ENCODE measurements at regions not wholly inside any gene's neighbourhood (a gene's known extent, or its start where the extent isn't known, plus 50 kb on each side); places are given as distances from the start of the nearest gene placed in this dataset.

- DNase-seq (ENCODE audit: low read depth) = no peak
Measured at GRCh38 chr18:56545464-56545863, 92.9 kb downstream of the TXNL1 start.

GRCh38 chr18:56542476-56542875 is 95.9 kb downstream of the TXNL1 start:
- DNase-seq (ENCODE audit: low read depth) = no peak

GRCh38 chr18:56541793-56542192 is 96.6 kb downstream of the TXNL1 start:
- DNase-seq (ENCODE audit: low read depth) = no peak

- no peak for DNase-seq (ENCODE audit: low read depth)
Measured at GRCh38 chr18:56541340-56541739, 97.1 kb downstream of the TXNL1 start.

- no peak for DNase-seq (ENCODE audit: low read depth)
Measured at GRCh38 chr18:56538746-56539145, 99.6 kb downstream of the TXNL1 start.

- DNase-seq (ENCODE audit: low read depth) = peak; percentile 18
Measured at GRCh38 chr18:56532176-56532840, 106.1 kb downstream of the TXNL1 start.

GRCh38 chr18:56522816-56523215 is 115.6 kb downstream of the TXNL1 start:
- no peak for DNase-seq (ENCODE audit: low read depth)

- DNase-seq (ENCODE audit: low read depth) = no peak
Measured at GRCh38 chr18:56521263-56521662, 117.1 kb downstream of the TXNL1 start.

GRCh38 chr18:56517761-56518160 is 120.6 kb downstream of the TXNL1 start:
- no peak for DNase-seq (ENCODE audit: low read depth)

- no peak for DNase-seq (ENCODE audit: low read depth)
Measured at GRCh38 chr18:56517196-56517595, 121.2 kb downstream of the TXNL1 start.

- DNase-seq (ENCODE audit: low read depth) = no peak
Measured at GRCh38 chr18:56516789-56517188, 121.6 kb downstream of the TXNL1 start.

GRCh38 chr18:56515522-56515921 is 122.9 kb downstream of the TXNL1 start:
- DNase-seq (ENCODE audit: low read depth) = no peak

- DNase-seq (ENCODE audit: low read depth) = no peak
Measured at GRCh38 chr18:56511996-56512395, 126.4 kb downstream of the TXNL1 start.

- DNase-seq (ENCODE audit: low read depth) = no peak
Measured at GRCh38 chr18:56510108-56510507, 128.3 kb downstream of the TXNL1 start.

GRCh38 chr18:56509656-56510055 is 128.7 kb downstream of the TXNL1 start:
- DNase-seq (ENCODE audit: low read depth) = no peak

GRCh38 chr18:56508370-56509036 is 129.9 kb downstream of the TXNL1 start:
- DNase-seq (ENCODE audit: low read depth) = no peak

- DNase-seq (ENCODE audit: low read depth) = no peak
Measured at GRCh38 chr18:56505971-56506370, 132.4 kb downstream of the TXNL1 start.

- no peak for DNase-seq (ENCODE audit: low read depth)
Measured at GRCh38 chr18:56505293-56505692, 133.1 kb downstream of the TXNL1 start.

GRCh38 chr18:56501896-56502295 is 136.5 kb downstream of the TXNL1 start:
- no peak for DNase-seq (ENCODE audit: low read depth)

- no peak for DNase-seq (ENCODE audit: low read depth)
Measured at GRCh38 chr18:56495884-56496283, 142.5 kb downstream of the TXNL1 start.

- no peak for DNase-seq (ENCODE audit: low read depth)
Measured at GRCh38 chr18:56493531-56493930, 144.9 kb downstream of the TXNL1 start.

GRCh38 chr18:56492136-56492535 is 146.3 kb downstream of the TXNL1 start:
- DNase-seq (ENCODE audit: low read depth) = no peak

GRCh38 chr18:56490942-56491341 is 147.4 kb downstream of the TXNL1 start:
- no peak for DNase-seq (ENCODE audit: low read depth)

- no peak for DNase-seq (ENCODE audit: low read depth)
Measured at GRCh38 chr18:56489893-56490292, 148.5 kb downstream of the TXNL1 start.

All from activated T-cell treated with anti-CD3 and anti-CD28 coated beads for 48 hours (primary cell).